ENCODE measurements at regions not wholly inside any gene's neighbourhood (a gene's known extent, or its start where the extent isn't known, plus 50 kb on each side); places are given as distances from the start of the nearest gene placed in this dataset.

- TF ChIP-seq CTCF (conservative IDR thresholded peaks at IDR 0.05 in 1 of 2, IDR thresholded peaks at IDR 0.05 in 1 of 2; ENCODE audit: low read depth in 1 of 2, low read length in 2 of 2): no peak
- no peak for TF ChIP-seq EZH2 (IDR thresholded peaks at IDR 0.05; ENCODE audit: low read length, missing control alignments)
These were observed 52.3 kb upstream of the ATP12A start for GRCh38 chr13:24627946-24628345.
